ENCODE measurements at regions not wholly inside any gene's neighbourhood (a gene's known extent, or its start where the extent isn't known, plus 50 kb on each side); places are given as distances from the start of the nearest gene placed in this dataset.

GRCh38 chr17:79183293-79184158 is 108.9 kb downstream of the ENGASE start:
- intact Hi-C loops (cut with micrococcal nuclease) = loop anchor here (2.0 kb wide), 1 partner anchor 209 kb away; no protein-coding TSS in a partner anchor

DNA sequence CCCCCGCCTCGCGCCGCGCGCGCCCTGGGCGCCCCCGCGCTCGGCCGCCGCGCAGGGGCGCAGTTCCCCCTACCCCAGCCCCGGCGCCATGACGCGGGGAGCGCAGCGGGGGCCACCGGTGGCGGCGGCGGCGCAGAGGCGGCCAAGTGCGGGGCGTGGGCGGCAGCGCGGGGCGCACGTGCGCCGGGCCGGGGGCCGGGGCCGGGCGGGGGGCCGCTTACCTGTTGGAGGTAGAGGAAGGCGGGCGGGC is 108.3 kb downstream of the ENGASE start:
- intact Hi-C loops (cut with micrococcal nuclease) = loop anchor here (2.0 kb wide), 1 partner anchor 210 kb away; no protein-coding TSS in a partner anchor

DNA sequence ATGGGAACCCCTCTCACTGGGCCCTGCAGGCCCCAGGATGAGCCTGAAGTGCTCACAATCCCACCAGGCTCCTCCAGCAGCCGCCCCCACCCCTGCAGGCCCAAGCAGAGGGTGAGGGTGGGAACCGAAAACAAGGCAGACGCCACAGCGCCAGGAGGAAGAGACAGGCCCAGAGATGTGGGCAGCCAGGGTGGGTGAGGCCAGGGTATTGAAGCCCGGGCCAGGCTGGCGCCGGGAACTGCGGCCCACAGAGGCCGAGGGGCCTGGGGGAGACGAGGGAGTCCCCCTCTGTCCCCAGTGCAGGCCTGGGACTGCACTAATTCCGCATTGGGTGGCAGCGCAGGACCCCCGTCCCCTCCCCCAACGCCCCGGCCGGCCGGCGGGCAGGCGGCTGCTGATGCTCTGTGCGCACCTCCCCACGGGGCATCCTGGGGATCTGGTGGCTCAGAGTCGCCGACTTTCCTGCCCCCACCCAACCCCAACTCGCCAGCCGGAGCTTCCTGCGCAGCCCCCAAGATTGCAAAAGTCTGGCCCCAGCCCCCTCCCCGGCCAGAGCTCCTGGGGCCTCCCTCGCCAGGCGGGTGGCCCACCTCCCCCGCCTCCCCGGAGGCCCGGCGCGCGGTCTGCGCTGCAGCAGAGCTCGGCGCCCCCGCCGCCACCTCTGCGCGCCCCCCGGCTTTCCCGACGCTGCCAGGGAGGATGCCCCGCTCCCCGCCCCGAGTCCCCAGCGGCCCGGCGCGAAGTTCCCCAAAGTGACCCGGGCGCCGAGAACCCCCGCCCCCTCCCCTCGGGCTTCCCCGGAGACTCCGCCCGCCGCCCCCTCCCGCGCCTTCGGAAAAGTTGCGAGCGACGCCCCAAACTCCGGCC is 107.8 kb downstream of the ENGASE start:
- intact Hi-C loops (cut with micrococcal nuclease) = loop anchor here (2.0 kb wide), 1 partner anchor 210 kb away; no protein-coding TSS in a partner anchor

DNA sequence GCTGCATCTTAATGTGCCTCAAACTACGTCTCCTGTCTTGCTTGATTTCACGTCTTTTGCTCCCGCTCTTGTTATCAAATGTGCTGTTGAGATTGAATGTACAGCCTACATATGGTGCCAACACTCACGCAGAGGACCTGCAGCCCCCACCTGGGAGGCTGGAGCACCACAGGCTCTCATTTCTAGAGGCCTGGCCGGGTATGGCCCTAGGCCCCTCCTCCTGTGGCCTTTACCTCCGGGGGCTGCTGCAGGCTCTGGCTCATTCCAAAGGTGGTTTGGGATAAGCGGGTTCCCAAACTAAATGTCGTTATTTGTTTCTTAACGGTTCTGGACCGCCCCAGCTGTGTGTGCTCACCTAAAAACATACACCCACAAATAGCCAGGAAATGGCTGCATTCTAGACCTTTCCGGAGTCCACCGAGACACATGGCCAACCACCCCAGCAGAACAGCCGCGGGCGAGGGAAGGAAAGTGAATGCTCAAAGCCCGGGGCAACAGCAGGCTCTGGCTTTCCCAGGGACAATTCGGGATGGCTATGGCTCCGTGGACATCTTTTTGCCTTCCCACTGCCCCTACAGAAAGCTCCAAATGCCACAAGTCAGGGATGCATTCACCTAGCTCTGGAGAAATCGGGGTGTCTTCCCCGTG is 105.9 kb downstream of the ENGASE start:
- intact Hi-C loops (cut with micrococcal nuclease) = no loop called here

DNA sequence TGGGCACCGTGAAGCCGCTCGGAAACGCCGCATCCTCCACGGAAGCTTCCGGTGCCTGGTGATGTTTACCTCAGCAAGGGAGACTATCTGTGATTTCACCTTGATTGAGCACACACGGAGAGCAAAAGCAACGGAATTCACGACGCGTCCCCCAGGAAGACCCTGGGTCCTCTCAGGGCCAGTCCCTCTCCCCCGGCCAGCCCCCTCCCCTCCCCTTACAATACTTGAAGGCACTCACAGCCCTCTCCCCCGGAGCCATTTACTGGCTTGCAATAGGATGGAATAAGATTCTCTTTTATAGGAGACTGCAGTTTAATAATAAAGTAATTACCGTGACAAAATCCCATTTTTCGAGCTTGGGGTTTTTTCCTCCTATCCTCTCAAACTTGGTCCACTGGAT is 104.7 kb downstream of the ENGASE start:
- intact Hi-C loops (cut with micrococcal nuclease) = no loop called here

- intact Hi-C loops (cut with micrococcal nuclease) = no loop called here
These were observed 103.3 kb downstream of the ENGASE start for GRCh38 chr17:79177877-79178276.

GRCh38 chr17:79176792-79177601 is 102.4 kb downstream of the ENGASE start:
- intact Hi-C loops (cut with micrococcal nuclease) = no loop called here

GRCh38 chr17:79174905-79175856 is 100.6 kb downstream of the ENGASE start:
- intact Hi-C loops (cut with micrococcal nuclease) = no loop called here

- intact Hi-C loops (cut with micrococcal nuclease) = no loop called here
These were observed 99.7 kb downstream of the ENGASE start for GRCh38 chr17:79174193-79174765.

DNA sequence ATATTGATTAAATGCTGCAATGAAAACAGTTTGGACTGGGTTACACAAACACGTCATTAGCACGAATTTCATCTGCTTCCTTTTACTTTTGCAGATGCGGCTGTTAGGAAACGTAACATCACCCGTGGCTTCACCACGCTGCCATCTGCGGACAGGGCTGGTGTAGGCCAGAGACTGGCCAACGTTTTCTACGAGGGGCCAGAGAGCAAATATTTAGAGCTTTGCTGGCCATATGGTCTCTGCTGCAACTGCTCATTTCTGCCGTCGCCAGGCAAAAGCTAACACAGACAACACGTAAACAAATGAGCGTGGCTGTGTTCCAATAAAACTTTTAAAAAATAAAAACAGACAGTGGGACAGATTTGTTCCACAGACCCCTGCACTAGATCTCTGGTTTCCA is 96.6 kb downstream of the ENGASE start:
- intact Hi-C loops (cut with micrococcal nuclease) = no loop called here

GRCh38 chr17:79169861-79170260 is 95.2 kb downstream of the ENGASE start:
- intact Hi-C loops (cut with micrococcal nuclease) = no loop called here

DNA sequence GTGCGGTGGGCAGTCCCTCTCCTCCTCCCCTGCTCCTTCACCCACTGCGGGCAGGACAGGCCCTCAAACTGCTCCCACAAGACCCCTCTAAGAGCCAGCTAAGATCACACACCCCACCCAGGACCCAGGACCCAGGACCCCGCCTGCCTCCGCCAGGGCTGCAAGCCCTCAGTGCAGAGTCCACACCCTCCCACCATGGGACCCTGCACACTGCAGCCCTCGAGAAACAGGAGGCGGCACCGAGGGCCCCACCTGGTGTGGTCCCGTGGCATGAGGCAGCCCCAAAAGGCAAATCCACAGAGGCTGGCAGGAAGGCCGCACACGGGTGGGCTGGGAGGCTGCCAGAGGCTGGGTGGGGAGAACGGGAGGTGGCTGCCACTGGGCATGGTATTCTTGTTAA is 94.7 kb downstream of the ENGASE start:
- intact Hi-C loops (cut with micrococcal nuclease) = no loop called here

GRCh38 chr17:79168486-79169055 is 93.9 kb downstream of the ENGASE start:
- intact Hi-C loops (cut with micrococcal nuclease) = no loop called here

GRCh38 chr17:79167486-79167885 is 92.9 kb downstream of the ENGASE start:
- intact Hi-C loops (cut with micrococcal nuclease) = no loop called here

- intact Hi-C loops (cut with micrococcal nuclease) = no loop called here
These were observed 91.3 kb downstream of the ENGASE start for GRCh38 chr17:79165756-79166473.

- intact Hi-C loops (cut with micrococcal nuclease) = no loop called here
These were observed 90.5 kb downstream of the ENGASE start for GRCh38 chr17:79164913-79165695.

DNA sequence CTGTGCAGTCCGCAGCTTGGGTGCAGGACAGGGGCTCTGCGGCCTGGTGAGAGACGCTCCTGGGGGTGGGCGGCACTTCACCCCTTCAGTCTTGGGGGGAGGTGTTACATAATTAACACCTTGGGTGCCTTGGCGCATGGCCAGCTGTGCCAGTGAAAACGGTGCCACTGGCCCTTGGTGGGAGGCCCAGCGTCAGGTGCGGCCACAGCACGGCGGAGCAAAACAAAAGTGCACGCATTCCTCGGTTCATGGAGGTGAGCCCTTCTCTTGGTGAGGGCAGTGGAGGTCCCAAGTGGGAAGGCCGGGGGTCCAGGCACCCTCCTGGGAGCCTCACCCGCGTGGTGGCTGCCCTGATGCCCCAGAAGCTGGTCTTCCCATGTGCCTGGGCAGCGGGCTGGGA is 89.8 kb downstream of the ENGASE start:
- intact Hi-C loops (cut with micrococcal nuclease) = no loop called here

- intact Hi-C loops (cut with micrococcal nuclease) = no loop called here
These were observed 88.4 kb downstream of the ENGASE start for GRCh38 chr17:79163071-79163470.
